Liver (tissue), 3 donors: ENCODE measurements at regions not wholly inside any gene's neighbourhood (a gene's known extent, or its start where the extent isn't known, plus 50 kb on each side); places are given as distances from the start of the nearest gene placed in this dataset.

Experiments used
- GABPA ChIP-seq, 2 donors: IDR thresholded peaks in 1 of 2; conservative IDR thresholded peaks in 1 of 2; 2 replicates each; pipeline ENCODE4 v1.6.1; 2016; ENCODE audit warnings: antibody characterized with exemption in 2 of 2, mild to moderate bottlenecking in 1 of 2, moderate library complexity in 1 of 2
- NR2F2 ChIP-seq: IDR thresholded peaks from 2 replicates; pipeline ENCODE4 v1.6.1; 2016; ENCODE audit warnings: antibody characterized with exemption
- RAD21 ChIP-seq, 2 donors: IDR thresholded peaks; 2 replicates each; pipeline ENCODE4 v1.6.1; 2016; ENCODE audit warnings: antibody characterized with exemption in 2 of 2, mild to moderate bottlenecking in 2 of 2
- SP1 ChIP-seq: IDR thresholded peaks from 2 replicates; pipeline ENCODE4 v1.6.1; 2018; ENCODE audit warnings: antibody characterized with exemption, mild to moderate bottlenecking
- TAF1 ChIP-seq: conservative IDR thresholded peaks from 2 replicates; pipeline ENCODE4 v1.6.1; 2016; ENCODE audit warnings: antibody characterized with exemption, mild to moderate bottlenecking
- TF ChIP-seq, protein P1 (sequence below): fragments of 150-350 bp; IDR thresholded peaks from 2 replicates; pipeline ENCODE4 v1.5.1; 2017; ENCODE audit warnings: improper control_type of control experiment, low read depth, low read length; ENCODE audit not compliant: missing input control
- donor health status: healthy.
- donor health status: healthy.

DNA sequence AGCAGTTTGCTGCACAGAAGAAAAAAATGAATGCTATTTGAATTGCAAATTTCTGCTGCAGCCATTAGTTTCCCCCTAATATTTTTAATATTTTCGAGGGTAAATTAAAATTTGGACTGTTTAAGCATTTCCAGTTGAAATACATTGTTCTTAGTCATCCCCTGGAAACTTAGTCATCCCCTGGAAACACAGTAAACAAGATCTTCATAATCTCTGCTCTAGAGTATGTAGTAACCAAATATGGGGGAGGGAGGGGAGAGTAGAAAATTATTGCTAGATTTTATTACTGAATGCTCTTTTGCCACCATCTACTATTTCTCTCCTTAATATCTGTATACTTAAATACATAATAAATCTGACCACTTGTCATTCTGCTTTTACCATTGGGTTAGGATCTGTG, 1053.3 kb downstream of the SORCS1 start:
- no peak for TF ChIP-seq TAF1
- TF ChIP-seq, protein P1, sequence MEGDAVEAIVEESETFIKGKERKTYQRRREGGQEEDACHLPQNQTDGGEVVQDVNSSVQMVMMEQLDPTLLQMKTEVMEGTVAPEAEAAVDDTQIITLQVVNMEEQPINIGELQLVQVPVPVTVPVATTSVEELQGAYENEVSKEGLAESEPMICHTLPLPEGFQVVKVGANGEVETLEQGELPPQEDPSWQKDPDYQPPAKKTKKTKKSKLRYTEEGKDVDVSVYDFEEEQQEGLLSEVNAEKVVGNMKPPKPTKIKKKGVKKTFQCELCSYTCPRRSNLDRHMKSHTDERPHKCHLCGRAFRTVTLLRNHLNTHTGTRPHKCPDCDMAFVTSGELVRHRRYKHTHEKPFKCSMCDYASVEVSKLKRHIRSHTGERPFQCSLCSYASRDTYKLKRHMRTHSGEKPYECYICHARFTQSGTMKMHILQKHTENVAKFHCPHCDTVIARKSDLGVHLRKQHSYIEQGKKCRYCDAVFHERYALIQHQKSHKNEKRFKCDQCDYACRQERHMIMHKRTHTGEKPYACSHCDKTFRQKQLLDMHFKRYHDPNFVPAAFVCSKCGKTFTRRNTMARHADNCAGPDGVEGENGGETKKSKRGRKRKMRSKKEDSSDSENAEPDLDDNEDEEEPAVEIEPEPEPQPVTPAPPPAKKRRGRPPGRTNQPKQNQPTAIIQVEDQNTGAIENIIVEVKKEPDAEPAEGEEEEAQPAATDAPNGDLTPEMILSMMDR, result no peak
- TF ChIP-seq RAD21 (IDR thresholded peaks at IDR 0.05), result no peak
- TF ChIP-seq GABPA (IDR thresholded peaks at IDR 0.05 in 1 of 2, conservative IDR thresholded peaks at IDR 0.05 in 1 of 2), result no peak
- TF ChIP-seq NR2F2, result no peak
- no peak for TF ChIP-seq SP1
